H1 (cell line): ENCODE measurements at regions not wholly inside any gene's neighbourhood (a gene's known extent, or its start where the extent isn't known, plus 50 kb on each side); places are given as distances from the start of the nearest gene placed in this dataset.

ENCODE experiments used
- BRCA1 ChIP-seq: IDR thresholded peaks from 2 replicates; pipeline ENCODE4 v1.6.1; 2012; ENCODE audit warnings: low read depth, low read length, improper control_type of control experiment
- EP300 ChIP-seq, 2 experiments: IDR thresholded peaks; 1 replicate in 1 of 2; 2 replicates in 1 of 2; pipeline ENCODE4 v1.6.1; 2011 to 2012; ENCODE audit warnings: low read depth in 2 of 2, low read length in 2 of 2, mild to moderate bottlenecking in 2 of 2, borderline replicate concordance in 1 of 2, inconsistent platforms in 1 of 2, moderate library complexity in 1 of 2
- NANOG ChIP-seq: IDR thresholded peaks from 2 replicates; pipeline ENCODE4 v1.6.1; 2011; ENCODE audit warnings: low read length, low read depth, mild to moderate bottlenecking, inconsistent platforms; ENCODE audit not compliant: insufficient read depth, poor library complexity, severe bottlenecking
- SAP30 ChIP-seq: fragments of 300-600 bp; sonication (generic); IDR thresholded peaks from 2 replicates; pipeline ENCODE4 v1.7.1; 2012; ENCODE audit warnings: low read length, moderate library complexity, mild to moderate bottlenecking, inconsistent platforms; ENCODE audit not compliant: insufficient read depth, insufficient replicate concordance
- SP2 ChIP-seq: IDR thresholded peaks from 2 replicates; pipeline ENCODE4 v1.6.1; 2012; ENCODE audit warnings: mild to moderate bottlenecking, low read length, inconsistent platforms
- TEAD4 ChIP-seq: IDR thresholded peaks from 2 replicates; pipeline ENCODE4 v1.6.1; 2012; ENCODE audit warnings: low read depth, low read length, inconsistent platforms, mixed read lengths
- TF ChIP-seq, protein P1 (sequence below): fragments of 300-600 bp; sonication (generic); IDR thresholded peaks from 2 replicates; pipeline ENCODE4 v1.7.1; 2012; ENCODE audit warnings: low read length, moderate library complexity, mild to moderate bottlenecking, inconsistent platforms; ENCODE audit not compliant: insufficient replicate concordance
- TF ChIP-seq, protein P2 (sequence below): IDR thresholded peaks from 2 replicates; pipeline ENCODE4 v1.6.1; 2012; ENCODE audit warnings: low read length, inconsistent platforms

DNA sequence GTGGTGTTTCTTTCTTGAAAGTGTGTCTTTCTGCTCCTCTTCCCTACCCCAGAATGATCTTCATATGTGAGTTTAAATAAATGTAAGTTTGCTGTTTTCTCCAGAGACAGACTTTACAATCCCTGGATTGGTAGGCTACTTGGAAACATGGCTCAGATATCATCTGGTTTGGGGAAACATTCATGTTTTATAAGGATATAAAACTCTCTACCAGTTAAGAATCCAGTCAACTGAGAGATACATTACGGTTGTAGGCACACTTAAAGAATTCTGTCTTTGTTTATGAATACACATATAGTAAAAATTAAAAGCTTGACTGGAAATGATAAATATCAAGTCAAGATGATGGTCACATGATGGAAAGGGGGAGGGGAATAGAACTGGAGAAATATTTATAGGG is 739.3 kb downstream of the SLC4A3 start (continued):
- TF ChIP-seq, protein P1, sequence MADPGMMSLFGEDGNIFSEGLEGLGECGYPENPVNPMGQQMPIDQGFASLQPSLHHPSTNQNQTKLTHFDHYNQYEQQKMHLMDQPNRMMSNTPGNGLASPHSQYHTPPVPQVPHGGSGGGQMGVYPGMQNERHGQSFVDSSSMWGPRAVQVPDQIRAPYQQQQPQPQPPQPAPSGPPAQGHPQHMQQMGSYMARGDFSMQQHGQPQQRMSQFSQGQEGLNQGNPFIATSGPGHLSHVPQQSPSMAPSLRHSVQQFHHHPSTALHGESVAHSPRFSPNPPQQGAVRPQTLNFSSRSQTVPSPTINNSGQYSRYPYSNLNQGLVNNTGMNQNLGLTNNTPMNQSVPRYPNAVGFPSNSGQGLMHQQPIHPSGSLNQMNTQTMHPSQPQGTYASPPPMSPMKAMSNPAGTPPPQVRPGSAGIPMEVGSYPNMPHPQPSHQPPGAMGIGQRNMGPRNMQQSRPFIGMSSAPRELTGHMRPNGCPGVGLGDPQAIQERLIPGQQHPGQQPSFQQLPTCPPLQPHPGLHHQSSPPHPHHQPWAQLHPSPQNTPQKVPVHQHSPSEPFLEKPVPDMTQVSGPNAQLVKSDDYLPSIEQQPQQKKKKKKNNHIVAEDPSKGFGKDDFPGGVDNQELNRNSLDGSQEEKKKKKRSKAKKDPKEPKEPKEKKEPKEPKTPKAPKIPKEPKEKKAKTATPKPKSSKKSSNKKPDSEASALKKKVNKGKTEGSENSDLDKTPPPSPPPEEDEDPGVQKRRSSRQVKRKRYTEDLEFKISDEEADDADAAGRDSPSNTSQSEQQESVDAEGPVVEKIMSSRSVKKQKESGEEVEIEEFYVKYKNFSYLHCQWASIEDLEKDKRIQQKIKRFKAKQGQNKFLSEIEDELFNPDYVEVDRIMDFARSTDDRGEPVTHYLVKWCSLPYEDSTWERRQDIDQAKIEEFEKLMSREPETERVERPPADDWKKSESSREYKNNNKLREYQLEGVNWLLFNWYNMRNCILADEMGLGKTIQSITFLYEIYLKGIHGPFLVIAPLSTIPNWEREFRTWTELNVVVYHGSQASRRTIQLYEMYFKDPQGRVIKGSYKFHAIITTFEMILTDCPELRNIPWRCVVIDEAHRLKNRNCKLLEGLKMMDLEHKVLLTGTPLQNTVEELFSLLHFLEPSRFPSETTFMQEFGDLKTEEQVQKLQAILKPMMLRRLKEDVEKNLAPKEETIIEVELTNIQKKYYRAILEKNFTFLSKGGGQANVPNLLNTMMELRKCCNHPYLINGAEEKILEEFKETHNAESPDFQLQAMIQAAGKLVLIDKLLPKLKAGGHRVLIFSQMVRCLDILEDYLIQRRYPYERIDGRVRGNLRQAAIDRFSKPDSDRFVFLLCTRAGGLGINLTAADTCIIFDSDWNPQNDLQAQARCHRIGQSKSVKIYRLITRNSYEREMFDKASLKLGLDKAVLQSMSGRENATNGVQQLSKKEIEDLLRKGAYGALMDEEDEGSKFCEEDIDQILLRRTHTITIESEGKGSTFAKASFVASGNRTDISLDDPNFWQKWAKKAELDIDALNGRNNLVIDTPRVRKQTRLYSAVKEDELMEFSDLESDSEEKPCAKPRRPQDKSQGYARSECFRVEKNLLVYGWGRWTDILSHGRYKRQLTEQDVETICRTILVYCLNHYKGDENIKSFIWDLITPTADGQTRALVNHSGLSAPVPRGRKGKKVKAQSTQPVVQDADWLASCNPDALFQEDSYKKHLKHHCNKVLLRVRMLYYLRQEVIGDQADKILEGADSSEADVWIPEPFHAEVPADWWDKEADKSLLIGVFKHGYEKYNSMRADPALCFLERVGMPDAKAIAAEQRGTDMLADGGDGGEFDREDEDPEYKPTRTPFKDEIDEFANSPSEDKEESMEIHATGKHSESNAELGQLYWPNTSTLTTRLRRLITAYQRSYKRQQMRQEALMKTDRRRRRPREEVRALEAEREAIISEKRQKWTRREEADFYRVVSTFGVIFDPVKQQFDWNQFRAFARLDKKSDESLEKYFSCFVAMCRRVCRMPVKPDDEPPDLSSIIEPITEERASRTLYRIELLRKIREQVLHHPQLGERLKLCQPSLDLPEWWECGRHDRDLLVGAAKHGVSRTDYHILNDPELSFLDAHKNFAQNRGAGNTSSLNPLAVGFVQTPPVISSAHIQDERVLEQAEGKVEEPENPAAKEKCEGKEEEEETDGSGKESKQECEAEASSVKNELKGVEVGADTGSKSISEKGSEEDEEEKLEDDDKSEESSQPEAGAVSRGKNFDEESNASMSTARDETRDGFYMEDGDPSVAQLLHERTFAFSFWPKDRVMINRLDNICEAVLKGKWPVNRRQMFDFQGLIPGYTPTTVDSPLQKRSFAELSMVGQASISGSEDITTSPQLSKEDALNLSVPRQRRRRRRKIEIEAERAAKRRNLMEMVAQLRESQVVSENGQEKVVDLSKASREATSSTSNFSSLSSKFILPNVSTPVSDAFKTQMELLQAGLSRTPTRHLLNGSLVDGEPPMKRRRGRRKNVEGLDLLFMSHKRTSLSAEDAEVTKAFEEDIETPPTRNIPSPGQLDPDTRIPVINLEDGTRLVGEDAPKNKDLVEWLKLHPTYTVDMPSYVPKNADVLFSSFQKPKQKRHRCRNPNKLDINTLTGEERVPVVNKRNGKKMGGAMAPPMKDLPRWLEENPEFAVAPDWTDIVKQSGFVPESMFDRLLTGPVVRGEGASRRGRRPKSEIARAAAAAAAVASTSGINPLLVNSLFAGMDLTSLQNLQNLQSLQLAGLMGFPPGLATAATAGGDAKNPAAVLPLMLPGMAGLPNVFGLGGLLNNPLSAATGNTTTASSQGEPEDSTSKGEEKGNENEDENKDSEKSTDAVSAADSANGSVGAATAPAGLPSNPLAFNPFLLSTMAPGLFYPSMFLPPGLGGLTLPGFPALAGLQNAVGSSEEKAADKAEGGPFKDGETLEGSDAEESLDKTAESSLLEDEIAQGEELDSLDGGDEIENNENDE = no peak
- TF ChIP-seq BRCA1 (no peak), TEAD4 (no peak), SAP30 (no peak), EP300 (IDR thresholded peaks at IDR 0.05; ENCODE audit: borderline replicate concordance in 1 of 2, low read depth in 2 of 2, low read length in 2 of 2) (no peak), SP2 (no peak), NANOG (no peak)
- TF ChIP-seq, protein P2, sequence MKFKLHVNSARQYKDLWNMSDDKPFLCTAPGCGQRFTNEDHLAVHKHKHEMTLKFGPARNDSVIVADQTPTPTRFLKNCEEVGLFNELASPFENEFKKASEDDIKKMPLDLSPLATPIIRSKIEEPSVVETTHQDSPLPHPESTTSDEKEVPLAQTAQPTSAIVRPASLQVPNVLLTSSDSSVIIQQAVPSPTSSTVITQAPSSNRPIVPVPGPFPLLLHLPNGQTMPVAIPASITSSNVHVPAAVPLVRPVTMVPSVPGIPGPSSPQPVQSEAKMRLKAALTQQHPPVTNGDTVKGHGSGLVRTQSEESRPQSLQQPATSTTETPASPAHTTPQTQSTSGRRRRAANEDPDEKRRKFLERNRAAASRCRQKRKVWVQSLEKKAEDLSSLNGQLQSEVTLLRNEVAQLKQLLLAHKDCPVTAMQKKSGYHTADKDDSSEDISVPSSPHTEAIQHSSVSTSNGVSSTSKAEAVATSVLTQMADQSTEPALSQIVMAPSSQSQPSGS = no peak
